HEK293T (cell line): ENCODE measurements at regions not wholly inside any gene's neighbourhood (a gene's known extent, or its start where the extent isn't known, plus 50 kb on each side); places are given as distances from the start of the nearest gene placed in this dataset.
"Not testable (repeated sequence)": the region's sequence is repeated elsewhere in the genome, so short reads cannot be mapped to it uniquely, and the experiment has no call there.

ENCODE experiments used
- CTCF ChIA-PET: fragments of 350-600 bp; formaldehyde crosslinking; extraction: SDS; loops from one replicate; lab custom pipeline; 2021; ENCODE audit warnings: antibody characterized with exemption, inconsistent platforms; lab: Yijun Ruan, JAX
- POLR2A ChIA-PET: fragments of 350-600 bp; formaldehyde crosslinking; extraction: SDS; loops from one replicate; lab custom pipeline; 2020; ENCODE audit warnings: antibody characterized with exemption, inconsistent platforms; lab: Yijun Ruan, JAX
- DNase-seq: peaks from one replicate; pipeline ENCODE4 v3.0.0; 2012; ENCODE audit warnings: mixed read lengths; ENCODE audit errors: extremely low spot score
- ARNT ChIP-seq: fragments of 450-650 bp; IDR thresholded peaks from 2 replicates; pipeline ENCODE4 v1.6.1; 2017; ENCODE audit warnings: mild to moderate bottlenecking
- BHLHE40 ChIP-seq: fragments of 450-650 bp; IDR thresholded peaks from 2 replicates; pipeline ENCODE4 v1.6.1; 2016; ENCODE audit warnings: mild to moderate bottlenecking, moderate library complexity, borderline replicate concordance
- CTBP1 ChIP-seq: fragments of 450-650 bp; IDR thresholded peaks from 2 replicates; pipeline ENCODE4 v1.6.1; 2016; ENCODE audit warnings: borderline replicate concordance
- ELF4 ChIP-seq: fragments of 450-650 bp; IDR thresholded peaks from 2 replicates; pipeline ENCODE4 v1.6.1; 2017; ENCODE audit warnings: antibody characterized with exemption
- FOXA1 ChIP-seq: fragments of 450-650 bp; IDR thresholded peaks from 2 replicates; pipeline ENCODE4 v1.6.1; 2016; ENCODE audit warnings: mild to moderate bottlenecking
- FOXK2 ChIP-seq: fragments of 450-650 bp; IDR thresholded peaks from 2 replicates; pipeline ENCODE4 v1.6.1; 2016; ENCODE audit warnings: mild to moderate bottlenecking
- FOXM1 ChIP-seq: fragments of 450-650 bp; IDR thresholded peaks from 2 replicates; pipeline ENCODE4 v1.6.1; 2017; ENCODE audit warnings: mild to moderate bottlenecking, borderline replicate concordance
- HDGF ChIP-seq: fragments of 450-650 bp; IDR thresholded peaks from 2 replicates; pipeline ENCODE4 v1.6.1; 2017; ENCODE audit warnings: antibody characterized with exemption, borderline replicate concordance
- L3MBTL2 ChIP-seq: fragments of 450-650 bp; conservative IDR thresholded peaks from 2 replicates; pipeline ENCODE4 v1.6.1; 2016; ENCODE audit warnings: mild to moderate bottlenecking
- LEF1 ChIP-seq: fragments of 450-650 bp; IDR thresholded peaks from 2 replicates; pipeline ENCODE4 v1.6.1; 2017; ENCODE audit warnings: mild to moderate bottlenecking, borderline replicate concordance
- NFRKB ChIP-seq: fragments of 450-650 bp; IDR thresholded peaks from 2 replicates; pipeline ENCODE4 v1.6.1; 2016; ENCODE audit warnings: mild to moderate bottlenecking, moderate library complexity
- PKNOX1 ChIP-seq: fragments of 450-650 bp; IDR thresholded peaks from 2 replicates; pipeline ENCODE4 v1.6.1; 2016
- SP1 ChIP-seq: fragments of 450-650 bp; IDR thresholded peaks from 2 replicates; pipeline ENCODE4 v1.6.1; 2017
- SUZ12 ChIP-seq: fragments of 450-650 bp; IDR thresholded peaks from 2 replicates; pipeline ENCODE4 v1.6.1; 2016; ENCODE audit warnings: mild to moderate bottlenecking
- TARDBP ChIP-seq: fragments of 450-650 bp; IDR thresholded peaks from 2 replicates; pipeline ENCODE4 v1.6.1; 2016
- ZNF384 ChIP-seq: fragments of 450-650 bp; IDR thresholded peaks from 2 replicates; pipeline ENCODE4 v1.6.1; 2016

GRCh38 chr5:179400020-179400419 is 54.8 kb upstream of the ADAMTS2 start:
- POLR2A ChIA-PET: no interaction called here
- no peak for DNase-seq
- CTCF ChIA-PET: no interaction called here
- TF ChIP-seq FOXA1 (no peak), ZNF384 (no peak), ARNT (no peak), TARDBP (no peak), HDGF (no peak), L3MBTL2 (no peak)

GRCh38 chr5:179399327-179399726 is 54.1 kb upstream of the ADAMTS2 start:
- CTCF ChIA-PET, POLR2A ChIA-PET, DNase-seq: not testable (repeated sequence)

GRCh38 chr5:179397516-179397915 is 52.3 kb upstream of the ADAMTS2 start:
- DNase-seq: no peak
- ChIA-PET POLR2A (no interaction called here), CTCF (no interaction called here)
- TF ChIP-seq L3MBTL2 (no peak), BHLHE40 (no peak), FOXK2 (no peak), ZNF384 (no peak), FOXM1 (no peak), FOXA1 (no peak), TARDBP (no peak), NFRKB (no peak), PKNOX1 (no peak), LEF1 (no peak), ARNT (no peak), SUZ12 (no peak), ELF4 (no peak), SP1 (no peak), CTBP1 (no peak), HDGF (no peak)
